HCT116 (cell line): ENCODE measurements at regions not wholly inside any gene's neighbourhood (a gene's known extent, or its start where the extent isn't known, plus 50 kb on each side); places are given as distances from the start of the nearest gene placed in this dataset.

Experiments
- ATAC-seq: fragments of 200-7000 bp; cut with Tn5 transposase; 2 replicates; pipeline ENCODE4 v1.9.1; 2020; ENCODE audit warnings: mild to moderate bottlenecking, moderate library complexity
- BruUV-seq: library from RNA; stranded (reverse); fragments of 400-500 nt; replicated peaks from 2 replicates; lab custom pipeline; 2021; lab: Mats Ljungman, UMichigan
- CTCF ChIA-PET: fragments of 300-600 bp; sonication (Branson Sonifier 250); formaldehyde crosslinking; loops from one replicate; lab custom pipeline; 2021; ENCODE audit warnings: antibody characterized with exemption; lab: Charles Lee
- POLR2A ChIA-PET: fragments of 300-600, 350-600 bp; sonication (Branson Sonifier 250); formaldehyde crosslinking; loops from one replicate; lab custom pipeline; 2021; ENCODE audit warnings: antibody characterized with exemption; lab: Charles Lee
- RAD21 ChIA-PET, 2 experiments: fragments of 300-600 bp; sonication (Branson Sonifier 250); formaldehyde crosslinking; loops; one replicate each; lab custom pipeline; 2023; ENCODE audit warnings: low total read pairs in 2 of 2; ENCODE audit not compliant: uncharacterized antibody in 2 of 2, unreplicated experiment in 2 of 2, low non-redundant PET in 1 of 2; lab: Charles Lee
- DNase-seq: peaks from one replicate; pipeline ENCODE4 v3.0.0-alpha.2; 2010; ENCODE audit warnings: low read depth, low spot score
- H2AFZ ChIP-seq: fragments of 200-600 bp; shearing (Covaris generic), sonication (generic); 2 replicates; pipeline ENCODE4 v1.6.1; 2017; ENCODE audit warnings: low read depth, mixed run types, mixed read lengths, antibody characterized with exemption, low read length; ENCODE audit not compliant: poor library complexity, severe bottlenecking
- H3K27ac ChIP-seq: 2 replicates; pipeline ENCODE4 v1.5.1; 2012; ENCODE audit warnings: low read depth, low read length
- H3K27me3 ChIP-seq: fragments of 200-600 bp; sonication (generic); 2 replicates; pipeline ENCODE4 v1.6.1; 2016; ENCODE audit warnings: mixed run types, low read length, mixed read lengths; ENCODE audit not compliant: insufficient read depth
- H3K36me3 ChIP-seq, 2 experiments: fragments of 200-500 bp in 1 of 2; fragments of 200-600 bp in 1 of 2; sonication (Bioruptor generic) in 1 of 2; sonication (generic) in 1 of 2; 2 replicates each; pipeline versions ENCODE4 v1.5.1 to v1.6.1; 2014 to 2016; ENCODE audit warnings: low read length in 2 of 2, inconsistent platforms in 1 of 2, mixed read lengths in 1 of 2, mixed run types in 1 of 2; ENCODE audit not compliant: insufficient read depth in 2 of 2, control insufficient read depth in 1 of 2
- H3K4me1 ChIP-seq, 2 experiments: fragments of 200-600 bp in 1 of 2; sonication (generic) in 1 of 2; 2 replicates each; pipeline versions ENCODE4 v1.5.1 to v1.6.1; 2012 to 2017; ENCODE audit warnings: low read length in 2 of 2, inconsistent platforms in 1 of 2, mild to moderate bottlenecking in 1 of 2, mixed read lengths in 1 of 2, mixed run types in 1 of 2, moderate library complexity in 1 of 2; ENCODE audit not compliant: insufficient read depth in 2 of 2, control insufficient read depth in 1 of 2
- H3K4me2 ChIP-seq: fragments of 200-600 bp; sonication (generic); 2 replicates; pipeline ENCODE4 v1.6.1; 2017; ENCODE audit warnings: mixed run types, low read length, mixed read lengths
- H3K4me3 ChIP-seq, 2 experiments: fragments of 200-600 bp in 1 of 2; sonication (generic) in 1 of 2; replicated peaks in 1 of 2; 2 replicates each; pipeline ENCODE4 v1.5.1; 2011 to 2016; ENCODE audit warnings: low read length in 2 of 2, control low read depth in 1 of 2, low read depth in 1 of 2, mild to moderate bottlenecking in 1 of 2, mixed read lengths in 1 of 2, mixed run types in 1 of 2
- H3K79me2 ChIP-seq: fragments of 200-600 bp; sonication (generic); 2 replicates; pipeline ENCODE4 v1.6.1; 2017; ENCODE audit warnings: mild to moderate bottlenecking, mixed run types, low read length, moderate library complexity, mixed read lengths; ENCODE audit not compliant: insufficient read depth
- H3K9ac ChIP-seq: fragments of 200-600 bp; sonication (generic); 2 replicates; pipeline ENCODE4 v1.6.1; 2016; ENCODE audit warnings: low read length, mixed read lengths
- H3K9me2 ChIP-seq: fragments of 200-600 bp; sonication (generic), shearing (Covaris generic); 2 replicates; pipeline ENCODE4 v1.6.1; 2017; ENCODE audit warnings: mixed run types, mild to moderate bottlenecking, moderate library complexity; ENCODE audit not compliant: insufficient read depth
- H3K9me3 ChIP-seq, 2 experiments: fragments of 200-500 bp in 1 of 2; fragments of 200-600 bp in 1 of 2; sonication (Bioruptor generic) in 1 of 2; sonication (generic) in 1 of 2; 2 replicates each; pipeline ENCODE4 v1.6.1; 2014 to 2017; ENCODE audit warnings: low read length in 2 of 2, mixed read lengths in 2 of 2, inconsistent platforms in 1 of 2, low read depth in 1 of 2, mild to moderate bottlenecking in 1 of 2, mixed run types in 1 of 2, moderate library complexity in 1 of 2; ENCODE audit not compliant: control insufficient read depth in 1 of 2, insufficient read depth in 1 of 2
- H4K20me1 ChIP-seq: fragments of 200-600 bp; sonication (generic), shearing (Covaris generic); 2 replicates; pipeline ENCODE4 v1.6.1; 2017; ENCODE audit warnings: mixed run types, mild to moderate bottlenecking, moderate library complexity; ENCODE audit not compliant: insufficient read depth
- CBX3 ChIP-seq: IDR thresholded peaks from 2 replicates; pipeline ENCODE4 v1.6.1; 2012; ENCODE audit warnings: low read depth
- ELF1 ChIP-seq: IDR thresholded peaks from 2 replicates; pipeline ENCODE4 v1.6.1; 2012; ENCODE audit warnings: low read depth, borderline replicate concordance
- JUND ChIP-seq: IDR thresholded peaks from 2 replicates; pipeline ENCODE4 v1.6.1; 2012
- POLR2A ChIP-seq: IDR thresholded peaks from 2 replicates; pipeline ENCODE4 v1.7.0; 2011; ENCODE audit warnings: borderline replicate concordance; ENCODE audit not compliant: insufficient read depth, insufficient read length; ENCODE audit errors: extremely low read depth
- SIN3A ChIP-seq: IDR thresholded peaks from 2 replicates; pipeline ENCODE4 v1.6.1; 2012; ENCODE audit warnings: low read depth
- TCF7L2 ChIP-seq: IDR thresholded peaks from 2 replicates; pipeline ENCODE4 v1.7.0; 2011; ENCODE audit warnings: borderline replicate concordance, inconsistent platforms; ENCODE audit not compliant: insufficient read depth, insufficient read length; ENCODE audit errors: extremely low read depth
- intact Hi-C: fragments of 100-400 bp; cut with micrococcal nuclease; formaldehyde crosslinking; loops from 2 replicates; pipeline ENCODE4 v1.10.0; 2022
- TF ChIP-seq, protein P1 (sequence below), 3 experiments: fragments of 200-600 bp in 1 of 3; sonication (generic) in 1 of 3; IDR thresholded peaks in 2 of 3; conservative IDR thresholded peaks in 1 of 3; 2 replicates each; pipeline ENCODE4 v1.5.1; 2012 to 2017; ENCODE audit warnings: low read depth in 2 of 3, low read length in 2 of 3, antibody characterized with exemption in 1 of 3, borderline replicate concordance in 1 of 3, control low read depth in 1 of 3, mild to moderate bottlenecking in 1 of 3, mixed read lengths in 1 of 3, mixed run types in 1 of 3, moderate library complexity in 1 of 3; ENCODE audit not compliant: insufficient read depth in 1 of 3

- no peak overlapping the region for H2AFZ ChIP-seq
- no peak overlapping the region for H3K4me2 ChIP-seq
- no peaks in the 10 kb centered on the region for H3K9me3 ChIP-seq
- H3K4me1 ChIP-seq, result no peaks in the 10 kb centered on the region
- H3K9me2 ChIP-seq, result no peaks in the 10 kb centered on the region
- ATAC-seq, result no peak
- TF ChIP-seq SIN3A (no peak), TCF7L2 (no peak), CBX3 (no peak), JUND (no peak), POLR2A (no peak), ELF1 (no peak)
- TF ChIP-seq, protein P1, sequence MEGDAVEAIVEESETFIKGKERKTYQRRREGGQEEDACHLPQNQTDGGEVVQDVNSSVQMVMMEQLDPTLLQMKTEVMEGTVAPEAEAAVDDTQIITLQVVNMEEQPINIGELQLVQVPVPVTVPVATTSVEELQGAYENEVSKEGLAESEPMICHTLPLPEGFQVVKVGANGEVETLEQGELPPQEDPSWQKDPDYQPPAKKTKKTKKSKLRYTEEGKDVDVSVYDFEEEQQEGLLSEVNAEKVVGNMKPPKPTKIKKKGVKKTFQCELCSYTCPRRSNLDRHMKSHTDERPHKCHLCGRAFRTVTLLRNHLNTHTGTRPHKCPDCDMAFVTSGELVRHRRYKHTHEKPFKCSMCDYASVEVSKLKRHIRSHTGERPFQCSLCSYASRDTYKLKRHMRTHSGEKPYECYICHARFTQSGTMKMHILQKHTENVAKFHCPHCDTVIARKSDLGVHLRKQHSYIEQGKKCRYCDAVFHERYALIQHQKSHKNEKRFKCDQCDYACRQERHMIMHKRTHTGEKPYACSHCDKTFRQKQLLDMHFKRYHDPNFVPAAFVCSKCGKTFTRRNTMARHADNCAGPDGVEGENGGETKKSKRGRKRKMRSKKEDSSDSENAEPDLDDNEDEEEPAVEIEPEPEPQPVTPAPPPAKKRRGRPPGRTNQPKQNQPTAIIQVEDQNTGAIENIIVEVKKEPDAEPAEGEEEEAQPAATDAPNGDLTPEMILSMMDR (IDR thresholded peaks at IDR 0.05 in 2 of 3, conservative IDR thresholded peaks at IDR 0.05 in 1 of 3; ENCODE audit: borderline replicate concordance in 1 of 3, insufficient read depth in 1 of 3, low read depth in 2 of 3, low read length in 2 of 3), result no peak
- TF ChIP-seq, all 23 proteins: peak for 0
- intact Hi-C loops, result no loop called here
- ChIA-PET CTCF (no interaction called here), POLR2A (no interaction called here), RAD21 (no interaction called here)
- Histone ChIP-seq H3K9ac (no peak overlapping the region), H4K20me1 (no peaks in the 10 kb centered on the region), H3K27me3 (no peaks in the 10 kb centered on the region; the same call in 1 of the 2 replicates), H3K27ac (no peak overlapping the region), H3K36me3 (no peaks in the 10 kb centered on the region), H3K4me3 (no peak overlapping the region), H3K79me2 (no peaks in the 10 kb centered on the region)
- no peak for DNase-seq
- BruUV-seq, result no TSS peak
Measured at GRCh38 chr3:194967151-194968117, 281.8 kb downstream of the FAM43A start.
